SK-N-MC (cell line): ENCODE measurements at regions not wholly inside any gene's neighbourhood (a gene's known extent, or its start where the extent isn't known, plus 50 kb on each side); places are given as distances from the start of the nearest gene placed in this dataset.

Source experiments
- EZH2 ChIP-seq: fragments of 200-600 bp; sonication (generic); IDR thresholded peaks from one replicate; pipeline ENCODE4 v1.6.1; 2017; ENCODE audit warnings: antibody characterized with exemption
- FOXP2 ChIP-seq: optimal IDR thresholded peaks from 2 replicates; pipeline ENCODE3; 2011; ENCODE audit warnings: mild to moderate bottlenecking, moderate library complexity; ENCODE audit not compliant: insufficient read depth; ENCODE audit errors: extremely low read length, control extremely low read depth
- POLR2AphosphoS5 ChIP-seq: IDR thresholded peaks from 2 replicates; pipeline ENCODE4 v1.6.1; 2012; ENCODE audit warnings: mild to moderate bottlenecking, low read depth, low read length, borderline replicate concordance

- no peak for TF ChIP-seq POLR2AphosphoS5
- TF ChIP-seq EZH2, result no peak
- TF ChIP-seq FOXP2, result no peak
Observed at GRCh38 chr14:104282332-104283196, 144.2 kb downstream of the KIF26A start.
